GM12878 (cell line): ENCODE measurements at regions not wholly inside any gene's neighbourhood (a gene's known extent, or its start where the extent isn't known, plus 50 kb on each side); places are given as distances from the start of the nearest gene placed in this dataset.

Experiments
- ATAC-seq: fragments of 200-7000 bp; cut with Tn5 transposase; 3 replicates; pipeline ENCODE4 v1.9.1; 2020; ENCODE audit warnings: mild to moderate bottlenecking, moderate library complexity
- BruUV-seq: library from RNA; stranded (reverse); fragments of 400-500 nt; replicated peaks from 2 replicates; lab custom pipeline; 2021; lab: Mats Ljungman, UMichigan
- CTCF ChIA-PET: fragments of 300-600 bp; sonication (Branson Sonifier 250); formaldehyde crosslinking; extraction: SDS; loops from one replicate; lab custom pipeline; 2021; ENCODE audit warnings: inconsistent platforms; lab: Yijun Ruan, JAX
- POLR2A ChIA-PET: fragments of 350-600 bp; formaldehyde crosslinking; extraction: SDS; loops from one replicate; lab custom pipeline; 2021; ENCODE audit warnings: inconsistent platforms; lab: Charles Lee
- RAD21 ChIA-PET: fragments of 300-600 bp; sonication (Branson Sonifier 250); formaldehyde crosslinking; loops from one replicate; lab custom pipeline; 2023; ENCODE audit warnings: antibody characterized with exemption; ENCODE audit not compliant: unreplicated experiment; lab: Charles Lee
- SMC1A ChIA-PET: fragments of 300-600 bp; sonication (Branson Sonifier 250); formaldehyde crosslinking; loops from one replicate; lab custom pipeline; 2023; ENCODE audit not compliant: unreplicated experiment, uncharacterized antibody; lab: Charles Lee
- DNase-seq: peaks from one replicate; pipeline ENCODE4 v3.0.0-alpha.2; 2011; ENCODE audit warnings: low read depth, low spot score
- FAIRE-seq: peaks from 3 replicates; lab custom pipeline; 2011; peaks lifted over from hg19 to GRCh38; lab: Jason Lieb, UNC
- H2AFZ ChIP-seq: 2 replicates; pipeline ENCODE4 v1.6.0; 2011; ENCODE audit warnings: low read depth, low read length, control low read depth; ENCODE audit not compliant: control insufficient read depth
- H3K27ac ChIP-seq: 2 replicates; pipeline ENCODE4 v1.5.1; 2011; ENCODE audit warnings: control low read depth; ENCODE audit not compliant: control insufficient read depth, insufficient read depth
- H3K27me3 ChIP-seq, 2 experiments: replicated peaks in 1 of 2; 2 replicates each; pipeline versions ENCODE4 v1.6.0 to v1.6.1; 2011; ENCODE audit warnings: low read length in 1 of 2; ENCODE audit not compliant: control insufficient read depth in 2 of 2, insufficient read depth in 2 of 2
- H3K36me3 ChIP-seq, 2 experiments: 2 replicates each; pipeline ENCODE4 v1.5.1; 2011; ENCODE audit warnings: low read length in 1 of 2; ENCODE audit not compliant: control insufficient read depth in 2 of 2, insufficient read depth in 2 of 2
- H3K4me1 ChIP-seq: 2 replicates; pipeline ENCODE4 v1.6.1; 2011; ENCODE audit warnings: mild to moderate bottlenecking, low read length, moderate library complexity, mixed read lengths; ENCODE audit not compliant: control insufficient read depth, insufficient read depth
- H3K4me2 ChIP-seq: 2 replicates; pipeline ENCODE4 v1.6.0; 2011; ENCODE audit warnings: control low read depth; ENCODE audit not compliant: control insufficient read depth, insufficient read depth
- H3K4me3 ChIP-seq: fragments of 200-600 bp; sonication (generic); 2 replicates; pipeline ENCODE4 v1.5.1; 2016
- H3K79me2 ChIP-seq: 2 replicates; pipeline ENCODE4 v1.6.0; 2011; ENCODE audit warnings: low read length; ENCODE audit not compliant: control insufficient read depth, insufficient read depth
- H3K9ac ChIP-seq: 2 replicates; pipeline ENCODE4 v1.8.0; 2011; ENCODE audit warnings: low read length, control low read depth, mixed read lengths; ENCODE audit not compliant: control insufficient read depth, insufficient read depth
- H3K9me3 ChIP-seq: replicated peaks from 3 replicates; pipeline ENCODE4 v1.5.1; 2011; ENCODE audit warnings: mild to moderate bottlenecking, low read length; ENCODE audit not compliant: control insufficient read depth, insufficient read depth
- H4K20me1 ChIP-seq: 2 replicates; pipeline ENCODE4 v1.6.0; 2011; ENCODE audit not compliant: control insufficient read depth, insufficient read depth
- HDAC6 ChIP-seq: fragments of 200-600 bp; sonication (generic); IDR thresholded peaks from one replicate; pipeline ENCODE4 v1.8.0; 2017; ENCODE audit warnings: antibody characterized with exemption; ENCODE audit not compliant: unreplicated experiment
- RB1 ChIP-seq: fragments of 450-650 bp; formaldehyde crosslinking; IDR thresholded peaks from 2 replicates; pipeline ENCODE4 v1.6.1; 2017; ENCODE audit warnings: mild to moderate bottlenecking, borderline replicate concordance
- ZNF384 ChIP-seq: IDR thresholded peaks from 2 replicates; pipeline ENCODE4 v1.6.1; 2012; ENCODE audit warnings: low read depth, mild to moderate bottlenecking, low read length, improper control_type of control experiment, borderline replicate concordance
- ZSCAN29 ChIP-seq: fragments of 450-650 bp; IDR thresholded peaks from 2 replicates; pipeline ENCODE4 v1.6.1; 2017; ENCODE audit warnings: mild to moderate bottlenecking, moderate library complexity
- WGBS: methylation state at CpG from one replicate; pipeline ENCODE4 v1.1.6; 2016; ENCODE audit warnings: low lambda C conversion rate; ENCODE audit not compliant: insufficient replicate concordance, insufficient coverage; ENCODE audit errors: missing lambda C conversion rate; 5-methylcytosine and 5-hydroxymethylcytosine counted together
- in situ Hi-C: fragments of 300-500 bp; cut with MboI; formaldehyde crosslinking; loops from 9 replicates; pipeline ENCODE4 v1.14.3; 2018; ENCODE audit warnings: mixed read lengths
- intact Hi-C: fragments of 100-400 bp; cut with micrococcal nuclease; formaldehyde crosslinking; loops from one replicate; pipeline ENCODE4 v1.14.2; 2022; ENCODE audit not compliant: unreplicated experiment
- TF ChIP-seq, protein P1 (sequence below): IDR thresholded peaks from 2 replicates; pipeline ENCODE4 v1.6.1; 2011; ENCODE audit warnings: low read depth, mild to moderate bottlenecking, low read length, moderate library complexity, borderline replicate concordance; ENCODE audit errors: extremely low read depth
- TF ChIP-seq, protein P2 (sequence below): fragments of 450-650 bp; IDR thresholded peaks from 2 replicates; pipeline ENCODE4 v1.6.1; 2018; ENCODE audit warnings: mild to moderate bottlenecking, low read depth, moderate library complexity; ENCODE audit not compliant: partially characterized antibody

DNA sequence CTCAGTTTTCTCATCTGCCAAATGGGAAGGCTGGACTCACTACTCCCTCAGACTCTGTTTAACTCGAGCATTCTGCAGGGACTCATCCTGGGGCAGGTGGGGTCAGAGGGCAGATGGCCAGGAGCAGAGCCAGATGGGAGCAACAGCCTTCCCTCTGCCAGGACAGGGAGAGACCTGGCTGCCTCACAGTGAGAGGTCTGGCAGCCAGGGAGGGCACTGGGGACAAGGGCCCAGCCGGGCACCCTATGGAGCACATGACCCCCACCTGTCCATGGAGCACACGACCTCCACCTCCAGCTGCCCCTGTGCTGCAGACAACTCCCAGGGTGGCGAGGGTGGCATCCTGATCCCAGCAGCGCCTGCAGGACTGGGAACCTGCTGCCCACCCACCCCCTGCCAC is 67.4 kb downstream of the IGLL1 start (continued):
- TF ChIP-seq RB1 (no peak), ZNF384 (no peak), HDAC6 (no peak)

DNA sequence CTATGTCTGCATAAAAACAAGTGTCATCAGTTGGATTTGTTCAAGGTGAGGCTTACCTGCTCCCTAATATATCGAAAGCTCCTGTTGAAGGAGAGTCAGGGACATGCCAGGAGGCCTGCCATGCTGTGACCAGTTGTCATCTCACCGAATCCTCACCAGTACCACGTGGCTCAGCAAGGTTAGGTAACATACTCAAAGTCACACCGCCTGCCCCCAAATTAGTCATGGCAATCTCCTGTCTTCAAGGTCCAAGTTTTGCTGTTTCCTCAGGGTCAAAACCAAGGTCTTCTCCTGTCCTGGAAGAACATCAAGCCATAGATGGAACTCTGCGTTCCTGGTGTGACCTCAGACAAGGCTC is 67.8 kb downstream of the IGLL1 start:
- TF ChIP-seq ZSCAN29: no peak
- TF ChIP-seq, protein P1, sequence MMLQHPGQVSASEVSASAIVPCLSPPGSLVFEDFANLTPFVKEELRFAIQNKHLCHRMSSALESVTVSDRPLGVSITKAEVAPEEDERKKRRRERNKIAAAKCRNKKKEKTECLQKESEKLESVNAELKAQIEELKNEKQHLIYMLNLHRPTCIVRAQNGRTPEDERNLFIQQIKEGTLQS: no peak
- TF ChIP-seq, protein P2, sequence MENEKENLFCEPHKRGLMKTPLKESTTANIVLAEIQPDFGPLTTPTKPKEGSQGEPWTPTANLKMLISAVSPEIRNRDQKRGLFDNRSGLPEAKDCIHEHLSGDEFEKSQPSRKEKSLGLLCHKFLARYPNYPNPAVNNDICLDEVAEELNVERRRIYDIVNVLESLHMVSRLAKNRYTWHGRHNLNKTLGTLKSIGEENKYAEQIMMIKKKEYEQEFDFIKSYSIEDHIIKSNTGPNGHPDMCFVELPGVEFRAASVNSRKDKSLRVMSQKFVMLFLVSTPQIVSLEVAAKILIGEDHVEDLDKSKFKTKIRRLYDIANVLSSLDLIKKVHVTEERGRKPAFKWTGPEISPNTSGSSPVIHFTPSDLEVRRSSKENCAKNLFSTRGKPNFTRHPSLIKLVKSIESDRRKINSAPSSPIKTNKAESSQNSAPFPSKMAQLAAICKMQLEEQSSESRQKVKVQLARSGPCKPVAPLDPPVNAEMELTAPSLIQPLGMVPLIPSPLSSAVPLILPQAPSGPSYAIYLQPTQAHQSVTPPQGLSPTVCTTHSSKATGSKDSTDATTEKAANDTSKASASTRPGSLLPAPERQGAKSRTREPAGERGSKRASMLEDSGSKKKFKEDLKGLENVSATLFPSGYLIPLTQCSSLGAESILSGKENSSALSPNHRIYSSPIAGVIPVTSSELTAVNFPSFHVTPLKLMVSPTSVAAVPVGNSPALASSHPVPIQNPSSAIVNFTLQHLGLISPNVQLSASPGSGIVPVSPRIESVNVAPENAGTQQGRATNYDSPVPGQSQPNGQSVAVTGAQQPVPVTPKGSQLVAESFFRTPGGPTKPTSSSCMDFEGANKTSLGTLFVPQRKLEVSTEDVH: no peak
- CTCF ChIA-PET: no interaction called here
- WGBS: 32% methylated on average over 5 of the region's 5 CpGs
- Histone ChIP-seq H3K27me3 (no peaks in the 10 kb centered on the region), H3K79me2 (no peaks in the 10 kb centered on the region), H3K27ac (no peak overlapping the region), H3K4me1 (no peaks in the 10 kb centered on the region), H4K20me1 (no peaks in the 10 kb centered on the region), H2AFZ (no peak overlapping the region), H3K9me3 (no peaks in the 10 kb centered on the region), H3K4me3 (no peak overlapping the region), H3K9ac (no peak overlapping the region), H3K4me2 (no peak overlapping the region), H3K36me3 (no peaks in the 10 kb centered on the region)
- in situ Hi-C loops: no loop called here
- BruUV-seq: no TSS peak
- no peak for FAIRE-seq
- intact Hi-C loops: no loop called here
- RAD21 ChIA-PET: no interaction called here
- POLR2A ChIA-PET: no interaction called here
- no peak for DNase-seq
- SMC1A ChIA-PET: no interaction called here
- ATAC-seq: no peak
